Activated CD4-positive, alpha-beta T cell treated with anti-CD3 and anti-CD28 coated beads, Interleukin-2, Interleukin-6, amounts not matched to agents 100 ng/mL and 50 ng/mL, durations not matched to agents 16 hours and 8 hours (primary cell): ENCODE measurements at regions not wholly inside any gene's neighbourhood (a gene's known extent, or its start where the extent isn't known, plus 50 kb on each side); places are given as distances from the start of the nearest gene placed in this dataset.

Experiments used
- DNase-seq: peaks from one replicate; pipeline ENCODE4 v3.0.0-alpha.2; 2020

- peak; percentile 38 for DNase-seq
These were observed 49.7 kb upstream of the FRMD4B start for GRCh38 chr3:69435274-69436265.
